ENCODE measurements at regions not wholly inside any gene's neighbourhood (a gene's known extent, or its start where the extent isn't known, plus 50 kb on each side); places are given as distances from the start of the nearest gene placed in this dataset.

- Histone ChIP-seq H3K27me3 (no peaks in the 10 kb centered on the region), H3K27ac (replicated peaks in 1 of 4) (no peak overlapping the region), H3K9me3 (peaks cover 0 to 16% (median 6%) of the 10 kb centered on the region in 4 donors), H3K4me3 (no peak overlapping the region), H3K4me1 (no peaks in the 10 kb centered on the region), H3K36me3 (no peaks in the 10 kb centered on the region)
- DNase-seq (ENCODE audit: extremely low spot score): no peak
- no peak for TF ChIP-seq POLR2A (IDR thresholded peaks at IDR 0.05; ENCODE audit: low read depth)
- no peak for TF ChIP-seq EP300 (IDR thresholded peaks at IDR 0.05)
- TF ChIP-seq CTCF (IDR thresholded peaks at IDR 0.05): no peak
- TF ChIP-seq POLR2AphosphoS5 (IDR thresholded peaks at IDR 0.05): no peak
- WGBS: 89% methylated on average over 4 of the region's 4 CpGs
- intact Hi-C loops (cut with DNase I): no loop called here
Observed at GRCh38 chr6:134603561-134603960, 285.6 kb upstream of the SGK1 start.

GRCh38 chr6:134602123-134602522, 284.2 kb upstream of the SGK1 start:
- no peak for DNase-seq (ENCODE audit: extremely low spot score)
- Histone ChIP-seq H3K4me3 (no peak overlapping the region), H3K9me3 (peaks cover 0 to 16% (median 6%) of the 10 kb centered on the region in 4 donors), H3K27me3 (no peaks in the 10 kb centered on the region), H3K27ac (replicated peaks in 1 of 4) (no peak overlapping the region), H3K4me1 (no peaks in the 10 kb centered on the region), H3K36me3 (no peaks in the 10 kb centered on the region)
- intact Hi-C loops (cut with DNase I): no loop called here
- WGBS: 84% methylated on average over 1 of the region's 1 CpG
- TF ChIP-seq POLR2A (IDR thresholded peaks at IDR 0.05; ENCODE audit: low read depth) (no peak), EP300 (IDR thresholded peaks at IDR 0.05) (no peak), POLR2AphosphoS5 (IDR thresholded peaks at IDR 0.05) (no peak), CTCF (IDR thresholded peaks at IDR 0.05) (no peak)

- no peaks in the 10 kb centered on the region for H3K27me3 ChIP-seq
- no peak for DNase-seq (ENCODE audit: extremely low spot score)
- TF ChIP-seq EP300 (IDR thresholded peaks at IDR 0.05) (no peak), CTCF (IDR thresholded peaks at IDR 0.05) (no peak), POLR2AphosphoS5 (IDR thresholded peaks at IDR 0.05) (no peak), POLR2A (IDR thresholded peaks at IDR 0.05; ENCODE audit: low read depth) (no peak)
- no peaks in the 10 kb centered on the region for H3K4me1 ChIP-seq
- intact Hi-C loops (cut with DNase I): no loop called here
- H3K27ac ChIP-seq (replicated peaks in 1 of 4): no peak overlapping the region
- H3K4me3 ChIP-seq: no peak overlapping the region
- no peaks in the 10 kb centered on the region for H3K36me3 ChIP-seq
- 91% methylated on average over 7 of the region's 7 CpGs for WGBS
- H3K9me3 ChIP-seq: peaks cover 0 to 16% (median 6%) of the 10 kb centered on the region in 4 donors
Observed at GRCh38 chr6:134600671-134601070, 282.8 kb upstream of the SGK1 start.

GRCh38 chr6:134599079-134599478, 281.2 kb upstream of the SGK1 start:
- intact Hi-C loops (cut with DNase I): no loop called here
- 89% methylated on average over 3 of the region's 3 CpGs for WGBS

More at GRCh38 chr6:134599079-134599478, 281.2 kb upstream of the SGK1 start:
- H3K4me1 ChIP-seq: no peaks in the 10 kb centered on the region
- no peak overlapping the region for H3K27ac ChIP-seq (replicated peaks in 1 of 4)
- no peak overlapping the region for H3K4me3 ChIP-seq
- H3K27me3 ChIP-seq: no peaks in the 10 kb centered on the region
- no peaks in the 10 kb centered on the region for H3K36me3 ChIP-seq
- no peak for TF ChIP-seq EP300 (IDR thresholded peaks at IDR 0.05)
- TF ChIP-seq POLR2AphosphoS5 (IDR thresholded peaks at IDR 0.05): no peak
- TF ChIP-seq POLR2A (IDR thresholded peaks at IDR 0.05; ENCODE audit: low read depth): no peak
- TF ChIP-seq CTCF (IDR thresholded peaks at IDR 0.05): no peak
- H3K9me3 ChIP-seq: peaks cover 0 to 16% (median 6%) of the 10 kb centered on the region in 4 donors
- no peak for DNase-seq (ENCODE audit: extremely low spot score)

Measured in esophagus muscularis mucosa (tissue), 4 donors.